ENCODE measurements at regions not wholly inside any gene's neighbourhood (a gene's known extent, or its start where the extent isn't known, plus 50 kb on each side); places are given as distances from the start of the nearest gene placed in this dataset.
"Not testable (repeated sequence)": the region's sequence is repeated elsewhere in the genome, so short reads cannot be mapped to it uniquely, and the experiment has no call there.

DNA sequence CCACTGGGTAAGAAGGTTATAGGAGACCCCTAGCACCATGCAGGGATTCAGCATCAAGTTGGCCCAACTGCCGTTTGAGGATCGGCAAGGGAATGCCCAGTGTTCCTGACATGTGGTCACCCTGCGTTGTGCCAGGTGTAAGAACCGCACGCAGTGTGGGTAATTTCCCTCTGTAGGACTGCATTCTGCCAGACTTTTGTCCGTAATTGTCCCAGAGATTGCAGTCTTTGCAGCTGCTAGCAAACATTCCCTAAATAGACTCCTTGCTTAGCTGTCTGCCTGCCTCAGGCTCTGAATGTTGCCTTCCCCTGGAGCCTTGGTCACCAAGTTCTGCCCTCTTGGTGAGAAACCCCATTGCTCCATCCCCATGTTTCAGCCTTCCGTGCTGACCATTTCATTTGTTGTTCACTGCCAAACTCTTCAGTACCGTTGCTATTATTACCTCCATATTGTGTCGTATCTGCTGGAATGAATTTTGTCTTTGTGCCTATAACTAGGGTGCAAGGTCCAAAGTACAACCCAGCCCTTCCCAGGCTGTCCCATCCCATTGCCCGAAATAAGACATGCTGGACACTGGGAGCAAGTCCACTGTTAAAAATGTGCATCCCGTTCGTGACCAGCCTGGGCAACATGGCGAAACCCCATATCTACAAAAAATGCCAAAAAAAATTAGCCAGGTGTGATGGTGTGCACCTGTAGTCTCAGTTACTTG is 53.8 kb upstream of the USP9X start:
- Histone ChIP-seq H3K27me3 (ENCODE audit: control insufficient read depth in 1 of 2, insufficient read depth in 2 of 2, low read length in 2 of 2) (no peaks in the 10 kb centered on the region), H3K9me3 (ENCODE audit: control insufficient read depth in 1 of 2, insufficient read depth in 1 of 2, low read length in 2 of 2) (no peaks in the 10 kb centered on the region), H3K27ac (ENCODE audit: low read depth in 1 of 2, low read length in 2 of 2) (no peak overlapping the region), H3K36me3 (ENCODE audit: insufficient read depth, low read length) (no peaks in the 10 kb centered on the region), H3K4me3 (ENCODE audit: low read length) (no peak overlapping the region), H3K4me1 (ENCODE audit: insufficient read depth, low read length) (no peaks in the 10 kb centered on the region)
- no peak for DNase-seq
- Mint-ChIP-seq H3K27me3 (no peaks in the 10 kb centered on the region), H3K4me1 (ENCODE audit: low read depth) (no peaks in the 10 kb centered on the region), H3K4me3 (no peak overlapping the region), H3K36me3 (ENCODE audit: low read depth) (no peaks in the 10 kb centered on the region), H3K27ac (no peak overlapping the region), H3K9me3 (no peaks in the 10 kb centered on the region)
- POLR2A ChIA-PET, result no interaction called here
- intact Hi-C loops (cut with DNase I, micrococcal nuclease), result no loop called here
- no peak for ATAC-seq (ENCODE audit: poor library complexity)
- CTCF ChIA-PET, result no interaction called here
- TF ChIP-seq, protein P1, sequence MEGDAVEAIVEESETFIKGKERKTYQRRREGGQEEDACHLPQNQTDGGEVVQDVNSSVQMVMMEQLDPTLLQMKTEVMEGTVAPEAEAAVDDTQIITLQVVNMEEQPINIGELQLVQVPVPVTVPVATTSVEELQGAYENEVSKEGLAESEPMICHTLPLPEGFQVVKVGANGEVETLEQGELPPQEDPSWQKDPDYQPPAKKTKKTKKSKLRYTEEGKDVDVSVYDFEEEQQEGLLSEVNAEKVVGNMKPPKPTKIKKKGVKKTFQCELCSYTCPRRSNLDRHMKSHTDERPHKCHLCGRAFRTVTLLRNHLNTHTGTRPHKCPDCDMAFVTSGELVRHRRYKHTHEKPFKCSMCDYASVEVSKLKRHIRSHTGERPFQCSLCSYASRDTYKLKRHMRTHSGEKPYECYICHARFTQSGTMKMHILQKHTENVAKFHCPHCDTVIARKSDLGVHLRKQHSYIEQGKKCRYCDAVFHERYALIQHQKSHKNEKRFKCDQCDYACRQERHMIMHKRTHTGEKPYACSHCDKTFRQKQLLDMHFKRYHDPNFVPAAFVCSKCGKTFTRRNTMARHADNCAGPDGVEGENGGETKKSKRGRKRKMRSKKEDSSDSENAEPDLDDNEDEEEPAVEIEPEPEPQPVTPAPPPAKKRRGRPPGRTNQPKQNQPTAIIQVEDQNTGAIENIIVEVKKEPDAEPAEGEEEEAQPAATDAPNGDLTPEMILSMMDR (IDR thresholded peaks at IDR 0.05), result no peak

GRCh38 chrX:41033299-41033698 is 51.9 kb upstream of the USP9X start:
- no peaks in the 10 kb centered on the region for H3K27me3 Mint-ChIP-seq
- H3K4me1 Mint-ChIP-seq (ENCODE audit: low read depth), result no peaks in the 10 kb centered on the region
- intact Hi-C loops (cut with DNase I, micrococcal nuclease), result no loop called here
- H3K36me3 ChIP-seq (ENCODE audit: insufficient read depth, low read length), result no peaks in the 10 kb centered on the region
- H3K27me3 ChIP-seq (ENCODE audit: control insufficient read depth in 1 of 2, insufficient read depth in 2 of 2, low read length in 2 of 2), result no peaks in the 10 kb centered on the region
- POLR2A ChIA-PET, result no interaction called here
- ATAC-seq (ENCODE audit: poor library complexity) (no peak), DNase-seq (peak in 1 of 14 experiments; percentile 8)
- H3K9me3 ChIP-seq (ENCODE audit: control insufficient read depth in 1 of 2, insufficient read depth in 1 of 2, low read length in 2 of 2), result no peaks in the 10 kb centered on the region
- no peak overlapping the region for H3K4me3 ChIP-seq (ENCODE audit: low read length)
- no peak overlapping the region for H3K27ac ChIP-seq (ENCODE audit: low read depth in 1 of 2, low read length in 2 of 2)
- H3K4me1 ChIP-seq (ENCODE audit: insufficient read depth, low read length), result no peaks in the 10 kb centered on the region
- no peaks in the 10 kb centered on the region for H3K36me3 Mint-ChIP-seq (ENCODE audit: low read depth)
- H3K27ac Mint-ChIP-seq, result no peak overlapping the region
- no peak overlapping the region for H3K4me3 Mint-ChIP-seq
- CTCF ChIA-PET, result no interaction called here
- TF ChIP-seq, protein P1 (IDR thresholded peaks at IDR 0.05), result no peak
- H3K9me3 Mint-ChIP-seq, result no peaks in the 10 kb centered on the region

DNA sequence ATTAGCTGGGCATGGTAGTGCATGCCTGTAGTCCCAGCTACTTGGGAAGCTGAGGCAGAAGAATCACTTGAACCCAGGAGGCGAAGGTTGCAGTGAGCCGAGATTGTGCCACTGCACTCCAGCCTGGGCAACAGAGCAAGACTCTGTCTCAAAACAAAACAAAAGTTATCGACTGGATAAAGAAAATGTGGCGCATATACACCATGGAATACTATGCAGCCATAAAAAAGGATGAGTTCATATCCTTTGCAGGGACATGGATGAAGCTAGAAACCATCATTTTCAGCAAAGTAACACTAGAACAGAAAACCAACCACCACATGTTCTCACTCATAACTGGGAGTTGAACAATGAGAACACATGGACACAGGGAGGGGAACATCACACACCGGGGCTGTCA is 50.3 kb upstream of the USP9X start:
- H3K4me1 Mint-ChIP-seq (ENCODE audit: low read depth); H3K4me1 ChIP-seq (ENCODE audit: insufficient read depth, low read length); CTCF ChIA-PET; H3K4me3 ChIP-seq (ENCODE audit: low read length); H3K36me3 Mint-ChIP-seq (ENCODE audit: low read depth); DNase-seq; ATAC-seq (ENCODE audit: poor library complexity); H3K9me3 Mint-ChIP-seq; H3K27me3 Mint-ChIP-seq; H3K27me3 ChIP-seq (ENCODE audit: control insufficient read depth in 1 of 2, insufficient read depth in 2 of 2, low read length in 2 of 2); H3K36me3 ChIP-seq (ENCODE audit: insufficient read depth, low read length); H3K4me3 Mint-ChIP-seq; H3K27ac Mint-ChIP-seq; H3K9me3 ChIP-seq (ENCODE audit: control insufficient read depth in 1 of 2, insufficient read depth in 1 of 2, low read length in 2 of 2); intact Hi-C loops (cut with DNase I, micrococcal nuclease); POLR2A ChIA-PET; H3K27ac ChIP-seq (ENCODE audit: low read depth in 1 of 2, low read length in 2 of 2): not testable (repeated sequence)
